CD14-positive monocyte (primary cell): ENCODE measurements at regions not wholly inside any gene's neighbourhood (a gene's known extent, or its start where the extent isn't known, plus 50 kb on each side); places are given as distances from the start of the nearest gene placed in this dataset.

Source experiments
- DNase-seq, 3 donors: peaks; one replicate each; pipeline ENCODE4 v3.0.0-alpha.2; 2011 to 2022
- H2AFZ ChIP-seq: 2 replicates; pipeline ENCODE4 v1.6.0; 2012; ENCODE audit warnings: mild to moderate bottlenecking, low read depth, low read length, inconsistent platforms; ENCODE audit not compliant: insufficient read depth, poor library complexity, severe bottlenecking
- H3K27ac ChIP-seq, 2 donors: 1 replicate in 1 of 2; 2 replicates in 1 of 2; pipeline ENCODE4 v1.5.1; 2012 to 2013; ENCODE audit warnings: low read length in 2 of 2, control low read depth in 1 of 2, inconsistent platforms in 1 of 2, low read depth in 1 of 2, mild to moderate bottlenecking in 1 of 2
- H3K27me3 ChIP-seq, 2 donors: one replicate each; pipeline versions ENCODE4 v1.6.0 to v1.6.1; 2011 to 2013; ENCODE audit warnings: low read length in 2 of 2; ENCODE audit not compliant: control insufficient read depth in 2 of 2, insufficient read depth in 2 of 2
- H3K36me3 ChIP-seq, 2 donors: replicated peaks in 1 of 2; 1 replicate in 1 of 2; 2 replicates in 1 of 2; pipeline versions ENCODE4 v1.5.1 to v1.6.1; 2012 to 2013; ENCODE audit warnings: low read length in 2 of 2, control low read depth in 1 of 2, inconsistent platforms in 1 of 2, mild to moderate bottlenecking in 1 of 2; ENCODE audit not compliant: insufficient read depth in 2 of 2, control insufficient read depth in 1 of 2
- H3K4me1 ChIP-seq, 2 donors: 1 replicate in 1 of 2; 2 replicates in 1 of 2; pipeline versions ENCODE4 v1.5.1 to v1.6.1; 2012 to 2013; ENCODE audit warnings: low read length in 2 of 2, control low read depth in 1 of 2, inconsistent platforms in 1 of 2, mild to moderate bottlenecking in 1 of 2, moderate library complexity in 1 of 2; ENCODE audit not compliant: insufficient read depth in 2 of 2, control insufficient read depth in 1 of 2
- H3K4me2 ChIP-seq: replicated peaks from 2 replicates; pipeline ENCODE3; 2012; ENCODE audit warnings: low read length, moderate library complexity, mild to moderate bottlenecking; ENCODE audit not compliant: poor library complexity, severe bottlenecking; ENCODE audit errors: extremely low read depth
- H3K4me3 ChIP-seq, 3 experiments: fragments of 200-600 bp in 1 of 3; sonication (generic) in 1 of 3; replicated peaks in 1 of 3; 1 replicate in 2 of 3; 2 replicates in 1 of 3; pipeline ENCODE4 v1.5.1; 2011 to 2013; ENCODE audit warnings: low read length in 3 of 3, mild to moderate bottlenecking in 3 of 3, control low read depth in 2 of 3, low read depth in 2 of 3, inconsistent platforms in 1 of 3, moderate library complexity in 1 of 3
- H3K79me2 ChIP-seq: 2 replicates; pipeline ENCODE4 v1.6.0; 2012; ENCODE audit warnings: mild to moderate bottlenecking, control low read depth, inconsistent platforms, low read length, moderate library complexity; ENCODE audit not compliant: insufficient read depth
- H3K9ac ChIP-seq: 2 replicates; pipeline ENCODE4 v1.6.0; 2017; ENCODE audit warnings: low read length, mild to moderate bottlenecking; ENCODE audit not compliant: insufficient read depth, poor library complexity, severe bottlenecking
- H3K9me3 ChIP-seq, 2 donors: replicated peaks in 1 of 2; 1 replicate in 1 of 2; 2 replicates in 1 of 2; pipeline versions ENCODE4 v1.5.1 to v1.6.1; 2012 to 2013; ENCODE audit warnings: low read length in 2 of 2, control low read depth in 1 of 2; ENCODE audit not compliant: control insufficient read depth in 1 of 2, insufficient read depth in 1 of 2
- H4K20me1 ChIP-seq: 2 replicates; pipeline ENCODE4 v1.6.0; 2012; ENCODE audit warnings: mild to moderate bottlenecking, low read length, control low read depth, moderate library complexity; ENCODE audit not compliant: insufficient read depth
- H3K27ac Mint-ChIP-seq, 7 donors: one replicate each; pipeline ENCODE4 v1.8.0; 2020; ENCODE audit warnings: mild to moderate bottlenecking in 7 of 7, mixed read lengths in 7 of 7, moderate library complexity in 6 of 7, inconsistent platforms in 2 of 7
- H3K27me3 Mint-ChIP-seq, 3 donors: one replicate each; pipeline ENCODE4 v1.8.0; 2021 to 2022; ENCODE audit warnings: low read depth in 3 of 3, mild to moderate bottlenecking in 3 of 3, mixed read lengths in 3 of 3, moderate library complexity in 3 of 3, inconsistent platforms in 1 of 3
- H3K36me3 Mint-ChIP-seq, 2 donors: one replicate each; pipeline ENCODE4 v1.8.0; 2020; ENCODE audit warnings: mixed read lengths in 2 of 2, inconsistent platforms in 1 of 2, mild to moderate bottlenecking in 1 of 2
- H3K4me1 Mint-ChIP-seq: one replicate; pipeline ENCODE4 v1.8.0; 2020; ENCODE audit warnings: mild to moderate bottlenecking, mixed read lengths
- H3K4me3 Mint-ChIP-seq, 2 donors: one replicate each; pipeline ENCODE4 v1.8.0; 2020; ENCODE audit warnings: mild to moderate bottlenecking in 2 of 2, mixed read lengths in 2 of 2, moderate library complexity in 1 of 2
- H3K9me3 Mint-ChIP-seq, 7 donors: one replicate each; pipeline ENCODE4 v1.8.0; 2020 to 2022; ENCODE audit warnings: mixed read lengths in 7 of 7, mild to moderate bottlenecking in 6 of 7, moderate library complexity in 6 of 7, inconsistent platforms in 2 of 7
- CTCF ChIP-seq: fragments of 200-600 bp; IDR thresholded peaks from one replicate; pipeline ENCODE4 v1.8.0; 2022; ENCODE audit warnings: antibody characterized with exemption, mild to moderate bottlenecking
- WGBS: methylation state at CpG from one replicate; pipeline ENCODE4 v1.1.5; 2013; ENCODE audit warnings: missing lambda C conversion rate; ENCODE audit not compliant: insufficient coverage; 5-methylcytosine and 5-hydroxymethylcytosine counted together
- intact Hi-C, 2 donors: fragments of 100-400 bp; cut with micrococcal nuclease; formaldehyde crosslinking; loops; one replicate each; pipeline versions ENCODE4 v1.15.0 to v1.15.1; 2023

DNA sequence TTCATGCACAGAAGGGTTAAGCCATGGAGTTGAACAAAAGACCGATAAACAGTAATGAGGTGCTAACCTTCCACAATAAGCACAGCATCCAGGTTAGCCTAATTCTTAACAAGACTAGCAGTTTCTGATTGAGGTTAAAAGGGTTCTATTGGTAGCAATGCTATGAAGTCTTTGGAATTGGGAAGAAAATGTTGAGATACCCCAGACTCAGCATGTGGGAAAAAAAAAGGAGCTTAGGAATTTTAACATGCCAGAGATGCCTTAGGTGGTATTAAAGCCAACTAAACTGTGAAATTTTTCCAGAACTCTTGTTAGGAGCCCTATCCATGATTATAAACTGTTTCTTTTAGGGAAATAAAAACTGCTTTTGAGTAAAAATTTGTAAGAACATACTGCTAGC is 391.7 kb downstream of the GABRG1 start:
- intact Hi-C loops = no loop called here
- no peaks in the 10 kb centered on the region for H3K27me3 Mint-ChIP-seq

DNA sequence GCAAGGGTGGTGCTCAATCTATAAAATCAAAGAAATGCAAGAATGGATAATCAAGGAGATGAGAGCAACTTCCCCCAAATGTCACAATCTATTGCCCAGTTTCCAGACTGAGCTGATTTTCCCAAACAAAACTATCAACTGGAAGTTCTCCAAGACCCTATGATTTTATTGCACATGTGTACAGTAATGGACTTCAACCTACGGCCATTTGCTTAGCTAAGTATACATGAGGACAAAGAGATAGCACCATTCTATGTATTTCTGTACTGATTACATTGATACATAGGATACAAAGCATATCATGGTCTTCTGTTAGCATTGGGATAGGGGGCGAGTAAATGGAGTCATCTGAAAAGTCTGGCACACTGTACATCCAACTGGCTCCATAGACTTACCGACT is 407.8 kb downstream of the GABRG1 start:
- Histone ChIP-seq H3K79me2 (no peaks in the 10 kb centered on the region), H3K36me3 (no peaks in the 10 kb centered on the region), H3K4me3 (no peak overlapping the region), H2AFZ (no peak overlapping the region), H3K4me2 (no peak overlapping the region), H3K27me3 (no peaks in the 10 kb centered on the region), H3K9me3 (peaks cover 11 to 14% of the 10 kb centered on the region in 2 donors), H4K20me1 (no peaks in the 10 kb centered on the region), H3K4me1 (no peaks in the 10 kb centered on the region), H3K9ac (no peak overlapping the region), H3K27ac (no peak overlapping the region)
- intact Hi-C loops = no loop called here
- Mint-ChIP-seq H3K9me3 (peaks cover 0 to 8% (median 4%) of the 10 kb centered on the region in 7 donors), H3K27me3 (peaks cover 0 to 3% (median 0%) of the 10 kb centered on the region in 3 donors), H3K27ac (no peak overlapping the region), H3K36me3 (no peaks in the 10 kb centered on the region), H3K4me1 (no peaks in the 10 kb centered on the region), H3K4me3 (no peak overlapping the region)
- no CpG with 5 or more reads among the region's 3 CpGs for WGBS
- no peak for TF ChIP-seq CTCF
- DNase-seq = no peak

More for the DNA sequence above, 391.7 kb downstream of the GABRG1 start:
- Mint-ChIP-seq H3K4me3 (no peak overlapping the region), H3K4me1 (no peaks in the 10 kb centered on the region), H3K36me3 (no peaks in the 10 kb centered on the region), H3K27ac (no peak overlapping the region), H3K9me3 (peaks cover 0 to 9% (median 5%) of the 10 kb centered on the region in 7 donors)
- Histone ChIP-seq H3K36me3 (no peaks in the 10 kb centered on the region), H2AFZ (no peak overlapping the region), H3K4me3 (no peak overlapping the region), H3K4me2 (no peak overlapping the region), H3K9ac (no peak overlapping the region), H3K27ac (no peak overlapping the region), H3K4me1 (no peaks in the 10 kb centered on the region), H3K27me3 (no peaks in the 10 kb centered on the region), H3K79me2 (no peaks in the 10 kb centered on the region), H3K9me3 (no peaks in the 10 kb centered on the region), H4K20me1 (no peaks in the 10 kb centered on the region)
- no CpG with 5 or more reads among the region's 1 CpG for WGBS
- DNase-seq = no peak
- TF ChIP-seq CTCF = no peak
